Parathyroid adenoma (tissue), 2 donors: ENCODE measurements at regions not wholly inside any gene's neighbourhood (a gene's known extent, or its start where the extent isn't known, plus 50 kb on each side); places are given as distances from the start of the nearest gene placed in this dataset.

Experiments used
- H2AFZ ChIP-seq: fragments of 300-600 bp; sonication (generic); one replicate; pipeline ENCODE4 v1.7.0; 2017; ENCODE audit warnings: antibody characterized with exemption, mild to moderate bottlenecking
- H3K27ac ChIP-seq: fragments of 300-600 bp; sonication (generic); one replicate; pipeline ENCODE4 v1.7.0; 2017
- H3K27me3 ChIP-seq: fragments of 300-600 bp; sonication (generic); one replicate; pipeline ENCODE4 v1.7.0; 2017; ENCODE audit warnings: low read length; ENCODE audit not compliant: control insufficient read depth, insufficient read depth
- H3K36me3 ChIP-seq: fragments of 300-600 bp; sonication (generic); one replicate; pipeline ENCODE4 v1.7.0; 2017; ENCODE audit warnings: low read length; ENCODE audit not compliant: control insufficient read depth, insufficient read depth
- H3K4me1 ChIP-seq: fragments of 300-600 bp; sonication (generic); one replicate; pipeline ENCODE4 v1.7.0; 2017; ENCODE audit warnings: control low read depth
- H3K4me2 ChIP-seq: fragments of 300-600 bp; sonication (generic); one replicate; pipeline ENCODE4 v1.7.0; 2017; ENCODE audit warnings: low read length
- H3K4me3 ChIP-seq: fragments of 300-600 bp; sonication (generic); one replicate; pipeline ENCODE4 v1.7.0; 2017; ENCODE audit warnings: low read depth, low read length
- H3K79me2 ChIP-seq: fragments of 300-600 bp; sonication (generic); one replicate; pipeline ENCODE4 v1.7.0; 2017; ENCODE audit warnings: control low read depth
- H3K9ac ChIP-seq: fragments of 300-600 bp; sonication (generic); one replicate; pipeline ENCODE4 v1.7.0; 2017; ENCODE audit warnings: mild to moderate bottlenecking
- H3K9me3 ChIP-seq: fragments of 300-600 bp; sonication (generic); one replicate; pipeline ENCODE4 v1.7.0; 2017; ENCODE audit warnings: low read length; ENCODE audit not compliant: control insufficient read depth
- CTCF ChIP-seq: fragments of 300-600 bp; sonication (generic); IDR thresholded peaks from one replicate; pipeline ENCODE4 v1.7.0; 2017; ENCODE audit warnings: antibody characterized with exemption, mild to moderate bottlenecking
- donor health status: primary hyperparathyroidism.

- no peak for TF ChIP-seq CTCF
These were observed 130.2 kb downstream of the GASK1B start for GRCh38 chr4:158042591-158043030.

GRCh38 chr4:158038718-158039117, 134.1 kb downstream of the GASK1B start:
- Histone ChIP-seq H3K4me3 (no peak overlapping the region), H3K9ac (no peak overlapping the region), H3K9me3 (no peaks in the 10 kb centered on the region), H3K27me3 (no peaks in the 10 kb centered on the region), H3K4me2 (no peak overlapping the region), H2AFZ (no peak overlapping the region), H3K36me3 (no peaks in the 10 kb centered on the region), H3K4me1 (no peaks in the 10 kb centered on the region), H3K27ac (no peak overlapping the region), H3K79me2 (no peaks in the 10 kb centered on the region)
- no peak for TF ChIP-seq CTCF

More at GRCh38 chr4:158042591-158043030, 130.2 kb downstream of the GASK1B start:
- no peak overlapping the region for H3K27ac ChIP-seq
- H3K9me3 ChIP-seq: no peaks in the 10 kb centered on the region
- no peak overlapping the region for H3K9ac ChIP-seq
- H3K4me3 ChIP-seq: no peak overlapping the region
- H3K27me3 ChIP-seq: no peaks in the 10 kb centered on the region
- H3K36me3 ChIP-seq: no peaks in the 10 kb centered on the region
- no peak overlapping the region for H3K4me2 ChIP-seq
- no peaks in the 10 kb centered on the region for H3K4me1 ChIP-seq
- H2AFZ ChIP-seq: no peak overlapping the region
- no peaks in the 10 kb centered on the region for H3K79me2 ChIP-seq

GRCh38 chr4:158036998-158037397, 135.8 kb downstream of the GASK1B start:
- no peaks in the 10 kb centered on the region for H3K9me3 ChIP-seq
- H3K9ac ChIP-seq: no peak overlapping the region
- H3K4me1 ChIP-seq: no peaks in the 10 kb centered on the region
- no peaks in the 10 kb centered on the region for H3K79me2 ChIP-seq
- no peak overlapping the region for H3K27ac ChIP-seq
- H3K4me2 ChIP-seq: no peak overlapping the region
- no peaks in the 10 kb centered on the region for H3K27me3 ChIP-seq
- H2AFZ ChIP-seq: no peak overlapping the region
- H3K4me3 ChIP-seq: no peak overlapping the region
- no peaks in the 10 kb centered on the region for H3K36me3 ChIP-seq
- no peak for TF ChIP-seq CTCF

- Histone ChIP-seq H2AFZ (no peak overlapping the region), H3K27ac (no peak overlapping the region), H3K9ac (no peak overlapping the region), H3K9me3 (no peaks in the 10 kb centered on the region), H3K79me2 (no peaks in the 10 kb centered on the region), H3K4me1 (no peaks in the 10 kb centered on the region), H3K36me3 (no peaks in the 10 kb centered on the region), H3K27me3 (no peaks in the 10 kb centered on the region), H3K4me2 (no peak overlapping the region), H3K4me3 (no peak overlapping the region)
- no peak for TF ChIP-seq CTCF
These were observed 137.1 kb downstream of the GASK1B start for GRCh38 chr4:158035662-158036195.

GRCh38 chr4:158033416-158034120, 139.3 kb downstream of the GASK1B start:
- H3K36me3 ChIP-seq: no peaks in the 10 kb centered on the region
- H2AFZ ChIP-seq: no peak overlapping the region

More at GRCh38 chr4:158033416-158034120, 139.3 kb downstream of the GASK1B start:
- no peaks in the 10 kb centered on the region for H3K79me2 ChIP-seq
- H3K4me1 ChIP-seq: no peaks in the 10 kb centered on the region
- H3K27ac ChIP-seq: no peak overlapping the region
- no peak overlapping the region for H3K4me2 ChIP-seq
- no peak overlapping the region for H3K4me3 ChIP-seq
- H3K27me3 ChIP-seq: no peaks in the 10 kb centered on the region
- H3K9me3 ChIP-seq: no peaks in the 10 kb centered on the region
- H3K9ac ChIP-seq: no peak overlapping the region
- TF ChIP-seq CTCF: no peak
